HEK293 (cell line): ENCODE measurements at regions not wholly inside any gene's neighbourhood (a gene's known extent, or its start where the extent isn't known, plus 50 kb on each side); places are given as distances from the start of the nearest gene placed in this dataset.

Experiments
- CTCF ChIA-PET: fragments of 350-600 bp; formaldehyde crosslinking; extraction: SDS; loops from one replicate; lab custom pipeline; 2021; ENCODE audit warnings: antibody characterized with exemption; lab: Yijun Ruan, JAX
- POLR2A ChIA-PET: fragments of 300-600 bp; formaldehyde crosslinking; extraction: SDS; loops from one replicate; lab custom pipeline; 2020; ENCODE audit warnings: antibody characterized with exemption, inconsistent platforms; lab: Yijun Ruan, JAX
- H3K27ac ChIP-seq: fragments of 200-500 bp; sonication (Bioruptor generic); 2 replicates; pipeline ENCODE4 v1.5.1; 2014; ENCODE audit warnings: low read depth, low read length, control low read depth, inconsistent platforms; ENCODE audit errors: extremely low read depth
- H3K36me3 ChIP-seq, 2 experiments: fragments of 200-500 bp in 1 of 2; sonication (Bioruptor generic) in 1 of 2; 1 replicate in 1 of 2; 2 replicates in 1 of 2; pipeline ENCODE4 v1.5.1; 2014 to 2017; ENCODE audit warnings: inconsistent platforms in 2 of 2, low read length in 2 of 2; ENCODE audit not compliant: control insufficient read depth in 2 of 2, insufficient read depth in 1 of 2
- H3K4me1 ChIP-seq: fragments of 200-500 bp; sonication (Bioruptor generic); 2 replicates; pipeline ENCODE4 v1.5.1; 2014; ENCODE audit warnings: mild to moderate bottlenecking, low read length, inconsistent platforms; ENCODE audit not compliant: control insufficient read depth, insufficient read depth
- H3K4me3 ChIP-seq: 2 replicates; pipeline ENCODE4 v1.5.1; 2011; ENCODE audit warnings: low read depth, mild to moderate bottlenecking, control low read depth, low read length, moderate library complexity
- H3K9me3 ChIP-seq: fragments of 200-500 bp; sonication (Bioruptor generic); 2 replicates; pipeline ENCODE4 v1.5.1; 2014; ENCODE audit warnings: low read depth, low read length, inconsistent platforms; ENCODE audit not compliant: control insufficient read depth, insufficient read depth
- GLI2 ChIP-seq: fragments of 450-650 bp; formaldehyde crosslinking; IDR thresholded peaks from 2 replicates; pipeline ENCODE4; 2017; ENCODE audit warnings: missing biosample characterization, missing genetic modification characterization, low read depth, borderline replicate concordance
- KLF10 ChIP-seq: fragments of 450-650 bp; IDR thresholded peaks from 2 replicates; pipeline ENCODE4 v1.5.1; 2018; ENCODE audit warnings: missing biosample characterization, mild to moderate bottlenecking, missing genetic modification characterization
- PATZ1 ChIP-seq: fragments of 450-650 bp; formaldehyde crosslinking; IDR thresholded peaks from 2 replicates; pipeline ENCODE4 v1.5.1; 2016; ENCODE audit warnings: missing biosample characterization, missing genetic modification characterization
- PRDM1 ChIP-seq: fragments of 450-650 bp; formaldehyde crosslinking; IDR thresholded peaks from 2 replicates; pipeline ENCODE4; 2016; ENCODE audit warnings: missing biosample characterization, missing genetic modification characterization
- PRDM6 ChIP-seq: fragments of 450-650 bp; formaldehyde crosslinking; IDR thresholded peaks from 2 replicates; pipeline ENCODE4 v1.5.1; 2017; ENCODE audit warnings: missing biosample characterization, missing genetic modification characterization
- SP3 ChIP-seq: fragments of 450-650 bp; formaldehyde crosslinking; IDR thresholded peaks from 2 replicates; pipeline ENCODE4 v1.5.1; 2016; ENCODE audit warnings: missing biosample characterization, missing genetic modification characterization
- TRIM28 ChIP-seq: IDR thresholded peaks from 2 replicates; pipeline ENCODE4 v1.6.1; 2011; ENCODE audit warnings: low read length, control low read depth, borderline replicate concordance
- ZBTB21 ChIP-seq: fragments of 450-650 bp; formaldehyde crosslinking; IDR thresholded peaks from 2 replicates; pipeline ENCODE4 v1.5.1; 2017; ENCODE audit warnings: missing biosample characterization, missing genetic modification characterization
- ZBTB6 ChIP-seq: fragments of 450-650 bp; formaldehyde crosslinking; IDR thresholded peaks from 2 replicates; pipeline ENCODE4 v1.5.1; 2017; ENCODE audit warnings: missing biosample characterization, missing genetic modification characterization
- ZFP37 ChIP-seq: fragments of 450-650 bp; formaldehyde crosslinking; IDR thresholded peaks from 2 replicates; pipeline ENCODE4 v1.5.1; 2016; ENCODE audit warnings: missing biosample characterization, missing genetic modification characterization
- ZFP41 ChIP-seq: fragments of 450-650 bp; formaldehyde crosslinking; IDR thresholded peaks from 2 replicates; pipeline ENCODE4 v1.5.1; 2016; ENCODE audit warnings: missing biosample characterization, missing genetic modification characterization, borderline replicate concordance
- ZNF2 ChIP-seq: fragments of 450-650 bp; formaldehyde crosslinking; IDR thresholded peaks from 2 replicates; pipeline ENCODE4 v1.5.1; 2016; ENCODE audit warnings: missing biosample characterization, missing genetic modification characterization
- ZNF248 ChIP-seq: fragments of 450-650 bp; formaldehyde crosslinking; IDR thresholded peaks from 2 replicates; pipeline ENCODE4 v1.5.1; 2017; ENCODE audit warnings: missing biosample characterization, missing genetic modification characterization
- ZNF354C ChIP-seq: fragments of 450-650 bp; formaldehyde crosslinking; IDR thresholded peaks from 2 replicates; pipeline ENCODE4 v1.5.1; 2016; ENCODE audit warnings: missing biosample characterization, missing genetic modification characterization, low read depth, borderline replicate concordance
- ZNF558 ChIP-seq: fragments of 450-650 bp; formaldehyde crosslinking; IDR thresholded peaks from 2 replicates; pipeline ENCODE4 v1.5.1; 2016; ENCODE audit warnings: missing biosample characterization, missing genetic modification characterization
- ZNF560 ChIP-seq: fragments of 450-650 bp; formaldehyde crosslinking; IDR thresholded peaks from 2 replicates; pipeline ENCODE4 v1.5.1; 2017; ENCODE audit warnings: missing biosample characterization, missing genetic modification characterization, borderline replicate concordance
- ZNF596 ChIP-seq: fragments of 450-650 bp; IDR thresholded peaks from 2 replicates; pipeline ENCODE4 v1.5.0; 2018; ENCODE audit warnings: missing biosample characterization, mild to moderate bottlenecking, missing genetic modification characterization, moderate library complexity
- ZNF658 ChIP-seq: fragments of 450-650 bp; formaldehyde crosslinking; IDR thresholded peaks from 2 replicates; pipeline ENCODE4; 2016; ENCODE audit warnings: missing biosample characterization, missing genetic modification characterization
- ZNF777 ChIP-seq: fragments of 450-650 bp; formaldehyde crosslinking; IDR thresholded peaks from 2 replicates; pipeline ENCODE4 v1.5.1; 2017; ENCODE audit warnings: missing biosample characterization, missing genetic modification characterization, borderline replicate concordance
- ZNF785 ChIP-seq: fragments of 450-650 bp; formaldehyde crosslinking; IDR thresholded peaks from 2 replicates; pipeline ENCODE4 v1.5.1; 2016; ENCODE audit warnings: missing biosample characterization, missing genetic modification characterization
- ZSCAN23 ChIP-seq: fragments of 450-650 bp; formaldehyde crosslinking; IDR thresholded peaks from 2 replicates; pipeline ENCODE4 v1.5.1; 2016; ENCODE audit warnings: missing biosample characterization, missing genetic modification characterization

GRCh38 chr4:122978789-122979188 is 56.4 kb upstream of the NUDT6 start:
- CTCF ChIA-PET = interaction anchor here (0.7 kb wide), 1 partner anchor 14 kb away, joined by 5 read pairs; no protein-coding TSS in a partner anchor
- Histone ChIP-seq H3K4me3 (no peak overlapping the region), H3K4me1 (no peaks in the 10 kb centered on the region), H3K36me3 (peaks cover 4 to 39% of the 10 kb centered on the region in 2 experiments; a peak in 2 of 3 replicates), H3K9me3 (no peaks in the 10 kb centered on the region), H3K27ac (no peak overlapping the region)
- TF ChIP-seq PRDM1 (tag by site-specific recombination) = no peak
- no peak for TF ChIP-seq KLF10 (tag by site-specific recombination)
- no peak for TF ChIP-seq ZNF248 (tag by site-specific recombination)
- TF ChIP-seq GLI2 (tag by site-specific recombination) = no peak
- TF ChIP-seq ZBTB21 (tag by site-specific recombination) = no peak
- no peak for TF ChIP-seq ZNF558 (tag by site-specific recombination)
- POLR2A ChIA-PET = no interaction called here

- Histone ChIP-seq H3K4me1 (no peaks in the 10 kb centered on the region), H3K4me3 (no peak overlapping the region), H3K27ac (no peak overlapping the region), H3K9me3 (no peaks in the 10 kb centered on the region), H3K36me3 (peaks cover 4 to 33% of the 10 kb centered on the region in 2 experiments; a peak in 2 of 3 replicates)
- CTCF ChIA-PET = no interaction called here
- no peak for TF ChIP-seq ZNF2 (tag by site-specific recombination)
- no peak for TF ChIP-seq ZSCAN23 (tag by site-specific recombination)
- POLR2A ChIA-PET = no interaction called here
Observed at GRCh38 chr4:122980860-122981259, 58.5 kb upstream of the NUDT6 start.

GRCh38 chr4:122988696-122989095 is 66.3 kb upstream of the NUDT6 start:
- ChIA-PET CTCF (no interaction called here), POLR2A (no interaction called here)
- no peak for TF ChIP-seq ZFP37 (tag by site-specific recombination)
- no peak for TF ChIP-seq ZNF354C (tag by site-specific recombination)
- no peak for TF ChIP-seq SP3
- no peak for TF ChIP-seq PATZ1 (tag by site-specific recombination)
- no peak for TF ChIP-seq ZNF596 (tag by site-specific recombination)
- no peak for TF ChIP-seq ZNF658 (tag by site-specific recombination)
- TF ChIP-seq PRDM6 (tag by site-specific recombination) = no peak
- TF ChIP-seq ZNF777 (tag by site-specific recombination) = no peak
- no peak for TF ChIP-seq ZBTB6 (tag by site-specific recombination)
- no peak for TF ChIP-seq ZNF560 (tag by site-specific recombination)
- no peak for TF ChIP-seq TRIM28
- TF ChIP-seq ZNF785 (tag by site-specific recombination) = no peak
- no peak for TF ChIP-seq ZFP41 (tag by site-specific recombination)
- Histone ChIP-seq H3K9me3 (no peaks in the 10 kb centered on the region), H3K27ac (no peak overlapping the region), H3K4me1 (no peaks in the 10 kb centered on the region), H3K4me3 (no peak overlapping the region), H3K36me3 (peaks cover 0 to 3% of the 10 kb centered on the region in 2 experiments; a peak in 1 of 3 replicates)
